GM21825 (cell line): ENCODE measurements at regions not wholly inside any gene's neighbourhood (a gene's known extent, or its start where the extent isn't known, plus 50 kb on each side); places are given as distances from the start of the nearest gene placed in this dataset.

Experiments used
- ATAC-seq: cut with Tn5 transposase; IDR thresholded peaks from one replicate; pipeline ENCODE4 v1.9.1; 2021; ENCODE audit warnings: mild to moderate bottlenecking, moderate library complexity; ENCODE audit not compliant: unreplicated experiment

- no peak for ATAC-seq
Measured at GRCh38 chr2:189267925-189268579, 88.5 kb upstream of the COL5A2 start.

- ATAC-seq = no peak
Measured at GRCh38 chr2:189268763-189269162, 89.2 kb upstream of the COL5A2 start.

- ATAC-seq = no peak
Measured at GRCh38 chr2:189273734-189274133, 94.2 kb upstream of the COL5A2 start.

GRCh38 chr2:189274361-189274760, 94.8 kb upstream of the COL5A2 start:
- ATAC-seq = no peak

GRCh38 chr2:189276277-189276676, 96.7 kb upstream of the COL5A2 start:
- ATAC-seq = no peak

GRCh38 chr2:189281201-189281600, 101.6 kb upstream of the COL5A2 start:
- ATAC-seq = no peak

GRCh38 chr2:189285349-189285748, 105.8 kb upstream of the COL5A2 start:
- ATAC-seq = no peak

GRCh38 chr2:189285962-189286645, 106.5 kb upstream of the COL5A2 start:
- ATAC-seq = no peak

GRCh38 chr2:189287363-189287762, 107.8 kb upstream of the COL5A2 start:
- no peak for ATAC-seq

- ATAC-seq = no peak
Measured at GRCh38 chr2:189287982-189288521, 108.5 kb upstream of the COL5A2 start.

GRCh38 chr2:189291460-189291859, 111.9 kb upstream of the COL5A2 start:
- no peak for ATAC-seq

GRCh38 chr2:189293164-189293563, 113.6 kb upstream of the COL5A2 start:
- no peak for ATAC-seq

GRCh38 chr2:189297446-189297845, 117.9 kb upstream of the COL5A2 start:
- no peak for ATAC-seq

GRCh38 chr2:189298038-189298437, 118.5 kb upstream of the COL5A2 start:
- ATAC-seq = no peak

- no peak for ATAC-seq
Measured at GRCh38 chr2:189298481-189298880, 118.9 kb upstream of the COL5A2 start.

- ATAC-seq = no peak
Measured at GRCh38 chr2:189299974-189300373, 120.4 kb upstream of the COL5A2 start.

GRCh38 chr2:189300916-189301315, 121.4 kb upstream of the COL5A2 start:
- no peak for ATAC-seq

GRCh38 chr2:189302274-189302948, 122.8 kb upstream of the COL5A2 start:
- no peak for ATAC-seq

- ATAC-seq = no peak
Measured at GRCh38 chr2:189304360-189304759, 124.8 kb upstream of the COL5A2 start.

- ATAC-seq = no peak
Measured at GRCh38 chr2:189305291-189305943, 125.9 kb upstream of the COL5A2 start.

GRCh38 chr2:189306525-189306924, 127.0 kb upstream of the COL5A2 start:
- ATAC-seq = no peak
